Tibial artery (tissue), 4 donors: ENCODE measurements at regions not wholly inside any gene's neighbourhood (a gene's known extent, or its start where the extent isn't known, plus 50 kb on each side); places are given as distances from the start of the nearest gene placed in this dataset.

Source experiments
- DNase-seq, 2 donors: peaks; one replicate each; pipeline ENCODE4 v3.0.0-alpha.2; 2019
- H3K27ac ChIP-seq, 2 donors: fragments of 200-600 bp; sonication (generic) in 1 of 2; 1 replicate in 1 of 2; 2 replicates in 1 of 2; pipeline ENCODE4 v1.5.1; 2018 to 2019; ENCODE audit warnings: mild to moderate bottlenecking in 1 of 2
- H3K27me3 ChIP-seq, 2 donors: fragments of 200-600 bp; sonication (generic) in 1 of 2; one replicate each; pipeline versions ENCODE4 v1.5.1 to v1.6.0; 2016 to 2019
- H3K36me3 ChIP-seq, 3 donors: fragments of 200-600 bp; sonication (generic) in 2 of 3; one replicate each; pipeline ENCODE4 v1.5.1; 2016 to 2019; ENCODE audit warnings: mild to moderate bottlenecking in 2 of 3
- H3K4me1 ChIP-seq, 4 donors: fragments of 200-600 bp; sonication (generic) in 2 of 4; 1 replicate in 3 of 4; 2 replicates in 1 of 4; pipeline ENCODE4 v1.5.1; 2016 to 2019
- H3K4me3 ChIP-seq, 2 donors: fragments of 200-600 bp; sonication (generic) in 1 of 2; 1 replicate in 1 of 2; 2 replicates in 1 of 2; pipeline ENCODE4 v1.5.1; 2018 to 2019; ENCODE audit warnings: mild to moderate bottlenecking in 2 of 2
- H3K9me3 ChIP-seq, 3 donors: fragments of 200-600 bp; sonication (generic) in 1 of 3; one replicate each; pipeline ENCODE4 v1.5.1; 2016 to 2019
- intact Hi-C: fragments of 100-400 bp; cut with DNase I; formaldehyde crosslinking; loops from one replicate; pipeline ENCODE4 v1.15.0; 2023; ENCODE audit warnings: low total_unique reads
- TF ChIP-seq, protein P1 (sequence below), 2 experiments: fragments of 200-600 bp in 1 of 2; fragments of 450-650 bp in 1 of 2; IDR thresholded peaks; one replicate each; pipeline ENCODE4 v1.5.1; 2017 to 2019; ENCODE audit warnings: antibody characterized with exemption in 2 of 2, mild to moderate bottlenecking in 1 of 2, moderate library complexity in 1 of 2

DNA sequence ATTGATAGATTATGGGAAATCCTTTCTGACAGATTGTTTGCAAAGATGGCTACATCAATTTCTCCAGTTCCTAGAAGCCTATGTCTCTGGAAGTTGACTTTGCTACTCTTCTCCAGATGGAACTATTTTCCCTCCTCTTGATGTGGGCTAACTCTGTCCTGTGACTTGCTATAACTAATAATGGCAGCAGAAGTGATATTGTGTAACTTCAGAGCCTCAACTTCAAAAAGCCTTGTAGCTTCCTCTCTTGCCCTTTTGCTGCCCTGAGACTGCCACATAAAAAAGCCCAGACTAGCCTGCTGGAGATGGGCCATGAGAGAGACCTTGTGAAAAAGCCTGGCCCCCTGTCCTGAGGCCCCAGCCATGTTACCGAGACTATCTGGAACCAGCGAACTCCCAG, 210.7 kb upstream of the SLC7A11 start:
- H3K4me3 ChIP-seq = no peak overlapping the region
- TF ChIP-seq, protein P1, sequence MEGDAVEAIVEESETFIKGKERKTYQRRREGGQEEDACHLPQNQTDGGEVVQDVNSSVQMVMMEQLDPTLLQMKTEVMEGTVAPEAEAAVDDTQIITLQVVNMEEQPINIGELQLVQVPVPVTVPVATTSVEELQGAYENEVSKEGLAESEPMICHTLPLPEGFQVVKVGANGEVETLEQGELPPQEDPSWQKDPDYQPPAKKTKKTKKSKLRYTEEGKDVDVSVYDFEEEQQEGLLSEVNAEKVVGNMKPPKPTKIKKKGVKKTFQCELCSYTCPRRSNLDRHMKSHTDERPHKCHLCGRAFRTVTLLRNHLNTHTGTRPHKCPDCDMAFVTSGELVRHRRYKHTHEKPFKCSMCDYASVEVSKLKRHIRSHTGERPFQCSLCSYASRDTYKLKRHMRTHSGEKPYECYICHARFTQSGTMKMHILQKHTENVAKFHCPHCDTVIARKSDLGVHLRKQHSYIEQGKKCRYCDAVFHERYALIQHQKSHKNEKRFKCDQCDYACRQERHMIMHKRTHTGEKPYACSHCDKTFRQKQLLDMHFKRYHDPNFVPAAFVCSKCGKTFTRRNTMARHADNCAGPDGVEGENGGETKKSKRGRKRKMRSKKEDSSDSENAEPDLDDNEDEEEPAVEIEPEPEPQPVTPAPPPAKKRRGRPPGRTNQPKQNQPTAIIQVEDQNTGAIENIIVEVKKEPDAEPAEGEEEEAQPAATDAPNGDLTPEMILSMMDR (IDR thresholded peaks at IDR 0.05) = no peak
- H3K36me3 ChIP-seq = no peaks in the 10 kb centered on the region
- H3K4me1 ChIP-seq = no peaks in the 10 kb centered on the region
- no peaks in the 10 kb centered on the region for H3K27me3 ChIP-seq
- DNase-seq = no peak
- intact Hi-C loops = no loop called here
- H3K27ac ChIP-seq = no peak overlapping the region
- no peaks in the 10 kb centered on the region for H3K9me3 ChIP-seq

DNA sequence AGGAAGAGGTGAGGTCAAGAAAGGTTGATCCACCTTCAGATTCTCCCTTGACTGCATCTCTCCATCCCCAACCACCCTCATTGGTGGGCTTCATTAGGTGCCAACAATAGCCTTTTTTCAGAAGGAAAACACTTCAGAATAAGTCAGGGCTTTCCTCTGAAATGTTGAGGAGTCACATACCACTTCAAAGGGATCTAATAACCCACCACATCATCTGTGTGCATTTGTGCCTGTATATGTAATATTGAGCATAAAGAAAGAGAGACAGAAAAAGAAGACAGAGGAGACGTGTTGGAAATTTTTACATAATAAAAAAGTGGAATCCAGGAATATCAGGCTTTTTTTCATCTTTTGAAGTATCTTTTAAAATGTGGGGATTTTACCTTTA, 209.1 kb upstream of the SLC7A11 start:
- TF ChIP-seq, protein P1 (IDR thresholded peaks at IDR 0.05) = no peak
- intact Hi-C loops = no loop called here
- no peaks in the 10 kb centered on the region for H3K27me3 ChIP-seq

DNA sequence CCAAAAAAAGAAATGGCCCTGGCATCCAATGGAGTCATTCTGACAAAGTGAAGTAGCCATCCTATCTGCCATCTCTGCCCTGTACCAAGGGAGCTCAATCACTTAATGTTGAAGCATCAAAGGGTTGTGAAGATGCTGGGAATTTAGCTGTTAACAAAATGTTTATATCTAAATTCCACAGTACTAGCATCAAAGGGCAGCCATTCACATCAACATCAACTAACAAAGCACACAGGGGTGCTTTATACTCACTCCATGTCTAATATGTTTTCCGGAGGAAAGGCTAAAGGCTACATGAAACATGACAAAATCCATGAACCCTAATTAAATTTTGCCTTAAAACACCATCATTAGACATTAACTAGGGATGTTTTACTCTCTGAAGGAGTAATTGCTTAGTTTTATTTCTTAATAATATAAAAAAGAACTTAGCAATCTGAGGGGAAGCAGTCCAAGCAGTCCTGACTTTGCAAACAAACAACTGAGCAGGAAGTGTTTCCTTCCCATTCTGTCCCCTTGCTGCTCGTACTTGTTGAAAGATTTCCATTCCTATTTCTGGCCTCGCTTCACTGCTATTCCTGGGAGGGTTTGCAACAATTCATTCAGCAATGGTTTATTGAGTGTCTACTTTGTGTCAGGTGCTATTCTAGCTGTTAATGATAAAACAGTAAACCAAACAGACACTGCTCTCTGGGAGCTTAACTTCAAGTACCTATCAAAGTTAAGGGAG, 208.6 kb upstream of the SLC7A11 start:
- TF ChIP-seq, protein P1 (IDR thresholded peaks at IDR 0.05) = no peak
- no peaks in the 10 kb centered on the region for H3K36me3 ChIP-seq
- no peaks in the 10 kb centered on the region for H3K27me3 ChIP-seq
- H3K4me1 ChIP-seq = no peaks in the 10 kb centered on the region
- intact Hi-C loops = no loop called here
- H3K9me3 ChIP-seq = no peaks in the 10 kb centered on the region
- no peak overlapping the region for H3K4me3 ChIP-seq
- no peak overlapping the region for H3K27ac ChIP-seq
- DNase-seq = no peak

More for the DNA sequence above, 209.1 kb upstream of the SLC7A11 start:
- no peak for DNase-seq
- no peak overlapping the region for H3K4me3 ChIP-seq
- H3K36me3 ChIP-seq = no peaks in the 10 kb centered on the region
- no peaks in the 10 kb centered on the region for H3K9me3 ChIP-seq
- no peaks in the 10 kb centered on the region for H3K4me1 ChIP-seq
- H3K27ac ChIP-seq = no peak overlapping the region

DNA sequence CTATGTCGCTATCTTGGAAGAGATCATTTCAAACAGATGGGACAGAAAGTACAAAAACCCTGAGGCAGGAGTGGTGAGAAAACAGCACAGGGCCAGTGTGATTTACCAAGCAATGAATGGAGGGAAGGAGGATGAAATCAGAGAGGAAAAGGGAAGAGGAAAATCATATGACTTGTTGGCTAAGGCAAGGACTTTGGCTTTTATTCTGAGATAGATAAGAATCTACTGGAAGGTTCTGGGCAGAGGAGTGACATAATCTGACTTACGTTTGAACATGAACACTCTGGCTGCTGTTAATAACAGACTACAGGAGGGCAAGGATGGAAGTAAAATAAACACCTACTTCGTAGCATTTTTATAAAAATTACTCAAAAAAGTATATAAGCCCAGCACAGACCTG, 207.8 kb upstream of the SLC7A11 start:
- no peak overlapping the region for H3K4me3 ChIP-seq
- TF ChIP-seq, protein P1 (IDR thresholded peaks at IDR 0.05) = no peak
- H3K27ac ChIP-seq = no peak overlapping the region
- H3K36me3 ChIP-seq = no peaks in the 10 kb centered on the region
- H3K4me1 ChIP-seq = no peaks in the 10 kb centered on the region
- no peak for DNase-seq
- intact Hi-C loops = no loop called here
- H3K27me3 ChIP-seq = no peaks in the 10 kb centered on the region
- no peaks in the 10 kb centered on the region for H3K9me3 ChIP-seq

DNA sequence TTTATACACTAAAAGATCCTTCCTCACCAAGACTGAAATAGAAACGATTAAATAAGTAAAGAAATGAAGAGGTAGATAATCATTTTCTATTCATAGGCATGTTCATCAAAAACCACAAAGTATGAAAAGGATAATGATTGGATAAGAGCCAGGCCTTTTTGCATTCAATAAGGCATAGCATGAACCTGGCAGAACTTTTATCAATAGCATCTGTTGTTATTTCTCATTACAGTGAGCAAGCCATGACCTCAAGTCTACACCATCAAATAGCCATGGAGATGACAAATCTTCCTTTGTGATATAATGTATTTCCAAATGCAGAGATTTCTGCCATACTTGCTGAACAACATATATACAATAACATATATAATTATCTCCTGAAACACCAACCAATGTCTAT, 206.0 kb upstream of the SLC7A11 start:
- no peak for DNase-seq
- no peaks in the 10 kb centered on the region for H3K27me3 ChIP-seq
- no peaks in the 10 kb centered on the region for H3K4me1 ChIP-seq
- intact Hi-C loops = no loop called here
- no peak overlapping the region for H3K4me3 ChIP-seq
- no peak overlapping the region for H3K27ac ChIP-seq
- no peaks in the 10 kb centered on the region for H3K36me3 ChIP-seq
- no peaks in the 10 kb centered on the region for H3K9me3 ChIP-seq
- TF ChIP-seq, protein P1 (IDR thresholded peaks at IDR 0.05) = no peak

DNA sequence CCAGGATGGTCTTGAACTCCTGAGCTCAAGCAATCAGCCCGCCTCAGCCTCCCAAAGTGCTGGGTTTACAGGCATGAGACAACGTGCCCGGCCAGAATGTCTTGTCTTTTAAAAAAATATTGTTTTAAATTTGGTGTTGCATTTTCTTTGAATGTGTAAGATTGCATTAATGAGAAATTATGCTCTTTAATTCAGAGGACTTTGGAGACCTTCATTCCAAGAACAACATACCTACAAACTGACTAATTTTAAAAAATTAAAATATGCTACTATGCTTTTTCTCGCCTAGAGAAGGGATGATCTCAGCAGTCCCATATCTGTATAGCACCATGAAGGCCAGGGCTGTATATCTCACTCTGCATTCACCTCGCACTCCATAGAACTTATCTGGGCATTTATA, 204.3 kb upstream of the SLC7A11 start:
- no peak overlapping the region for H3K4me3 ChIP-seq
- no peak for DNase-seq
- H3K9me3 ChIP-seq = no peaks in the 10 kb centered on the region
- intact Hi-C loops = no loop called here
- H3K27me3 ChIP-seq = no peaks in the 10 kb centered on the region
- H3K36me3 ChIP-seq = no peaks in the 10 kb centered on the region
- no peaks in the 10 kb centered on the region for H3K4me1 ChIP-seq
- TF ChIP-seq, protein P1 (IDR thresholded peaks at IDR 0.05) = no peak
- no peak overlapping the region for H3K27ac ChIP-seq
